ENCODE measurements at regions not wholly inside any gene's neighbourhood (a gene's known extent, or its start where the extent isn't known, plus 50 kb on each side); places are given as distances from the start of the nearest gene placed in this dataset.

- H2BK120ac ChIP-seq (ENCODE audit: insufficient read depth, low read length, poor library complexity): no peak overlapping the region
- no peak overlapping the region for H4K12ac ChIP-seq (ENCODE audit: low read depth, low read length)
- no peak for DNase-seq
- no CpG with 5 or more reads among the region's 1 CpG for WGBS (ENCODE audit: extremely low coverage, insufficient coverage, insufficient read length)
- no peaks in the 10 kb centered on the region for H3K27me3 ChIP-seq (ENCODE audit: insufficient read depth, low read length)
- H2BK12ac ChIP-seq (ENCODE audit: low read length): no peak overlapping the region
- no peak overlapping the region for H3K14ac ChIP-seq (ENCODE audit: low read length)
- H2BK5ac ChIP-seq (ENCODE audit: low read depth, low read length, poor library complexity): no peak overlapping the region
- H3K4ac ChIP-seq (ENCODE audit: low read depth, low read length): no peak overlapping the region
- H3K27ac ChIP-seq (ENCODE audit: low read depth, low read length): no peak overlapping the region
- H4K91ac ChIP-seq (ENCODE audit: low read depth, low read length): peak overlapping the region; percentile 11
- H2AK5ac ChIP-seq (ENCODE audit: low read length): no peak overlapping the region
- no peaks in the 10 kb centered on the region for H3K79me1 ChIP-seq (ENCODE audit: low read length)
- H3K23ac ChIP-seq (ENCODE audit: low read length): no peak overlapping the region
- H4K8ac ChIP-seq (ENCODE audit: low read depth, low read length): no peak overlapping the region
- H3K79me2 ChIP-seq (ENCODE audit: control insufficient read depth, insufficient read depth, low read length, poor library complexity): no peaks in the 10 kb centered on the region
- H3K4me2 ChIP-seq (ENCODE audit: low read length): no peak overlapping the region
- H3K36me3 ChIP-seq (ENCODE audit: control insufficient read depth in 1 of 2, insufficient read depth in 2 of 2, low read length in 2 of 2): no peaks in the 10 kb centered on the region
- no peak overlapping the region for H2AFZ ChIP-seq (ENCODE audit: insufficient read depth, low read length, poor library complexity)
- no peaks in the 10 kb centered on the region for H3K9me3 ChIP-seq (ENCODE audit: insufficient read depth, low read depth, low read length)
- H3K9ac ChIP-seq (ENCODE audit: low read length): no peak overlapping the region
- H3K18ac ChIP-seq (ENCODE audit: low read length): no peak overlapping the region
- no peak overlapping the region for H3K4me3 ChIP-seq (ENCODE audit: low read depth, low read length)
- H3K4me1 ChIP-seq (ENCODE audit: control insufficient read depth in 1 of 2, insufficient read depth in 2 of 2, low read length in 2 of 2): peaks cover 0 to 2% of the 10 kb centered on the region in 2 experiments
These were observed 164.7 kb upstream of the MEIS1 start for GRCh38 chr2:66270247-66270646.

- Histone ChIP-seq H2AFZ (ENCODE audit: insufficient read depth, low read length, poor library complexity) (no peak overlapping the region), H3K4me1 (ENCODE audit: control insufficient read depth in 1 of 2, insufficient read depth in 2 of 2, low read length in 2 of 2) (peaks cover 0 to 2% of the 10 kb centered on the region in 2 experiments), H2BK12ac (ENCODE audit: low read length) (no peak overlapping the region), H4K12ac (ENCODE audit: low read depth, low read length) (no peak overlapping the region), H3K9ac (ENCODE audit: low read length) (no peak overlapping the region), H3K27me3 (ENCODE audit: insufficient read depth, low read length) (no peaks in the 10 kb centered on the region), H3K23ac (ENCODE audit: low read length) (no peak overlapping the region), H3K9me3 (ENCODE audit: insufficient read depth, low read depth, low read length) (no peaks in the 10 kb centered on the region), H3K18ac (ENCODE audit: low read length) (no peak overlapping the region), H2BK5ac (ENCODE audit: low read depth, low read length, poor library complexity) (no peak overlapping the region), H3K79me1 (ENCODE audit: low read length) (no peaks in the 10 kb centered on the region), H3K36me3 (ENCODE audit: control insufficient read depth in 1 of 2, insufficient read depth in 2 of 2, low read length in 2 of 2) (no peaks in the 10 kb centered on the region), H3K79me2 (ENCODE audit: control insufficient read depth, insufficient read depth, low read length, poor library complexity) (no peaks in the 10 kb centered on the region), H3K4ac (ENCODE audit: low read depth, low read length) (no peak overlapping the region), H4K8ac (ENCODE audit: low read depth, low read length) (no peak overlapping the region), H3K4me3 (ENCODE audit: low read depth, low read length) (no peak overlapping the region), H2BK120ac (ENCODE audit: insufficient read depth, low read length, poor library complexity) (no peak overlapping the region), H4K91ac (ENCODE audit: low read depth, low read length) (no peak overlapping the region), H3K4me2 (ENCODE audit: low read length) (no peak overlapping the region), H3K14ac (ENCODE audit: low read length) (no peak overlapping the region), H3K27ac (ENCODE audit: low read depth, low read length) (no peak overlapping the region), H2AK5ac (ENCODE audit: low read length) (no peak overlapping the region)
- no peak for DNase-seq
- no CpG with 5 or more reads among the region's 1 CpG for WGBS (ENCODE audit: extremely low coverage, insufficient coverage, insufficient read length)
These were observed 165.8 kb upstream of the MEIS1 start for GRCh38 chr2:66269166-66269565.

GRCh38 chr2:66268756-66269155 is 166.2 kb upstream of the MEIS1 start:
- no peak overlapping the region for H4K91ac ChIP-seq (ENCODE audit: low read depth, low read length)
- H3K27me3 ChIP-seq (ENCODE audit: insufficient read depth, low read length): no peaks in the 10 kb centered on the region
- H2BK12ac ChIP-seq (ENCODE audit: low read length): no peak overlapping the region
- H3K36me3 ChIP-seq (ENCODE audit: control insufficient read depth in 1 of 2, insufficient read depth in 2 of 2, low read length in 2 of 2): no peaks in the 10 kb centered on the region
- H3K18ac ChIP-seq (ENCODE audit: low read length): no peak overlapping the region
- no peak overlapping the region for H3K4me2 ChIP-seq (ENCODE audit: low read length)
- no peak overlapping the region for H2AK5ac ChIP-seq (ENCODE audit: low read length)
- H3K9me3 ChIP-seq (ENCODE audit: insufficient read depth, low read depth, low read length): no peaks in the 10 kb centered on the region
- H3K4me1 ChIP-seq (ENCODE audit: control insufficient read depth in 1 of 2, insufficient read depth in 2 of 2, low read length in 2 of 2): peaks cover 0 to 2% of the 10 kb centered on the region in 2 experiments
- H3K4ac ChIP-seq (ENCODE audit: low read depth, low read length): no peak overlapping the region
- no peak overlapping the region for H3K23ac ChIP-seq (ENCODE audit: low read length)
- no peaks in the 10 kb centered on the region for H3K79me2 ChIP-seq (ENCODE audit: control insufficient read depth, insufficient read depth, low read length, poor library complexity)
- no peak overlapping the region for H2AFZ ChIP-seq (ENCODE audit: insufficient read depth, low read length, poor library complexity)
- no peak overlapping the region for H2BK120ac ChIP-seq (ENCODE audit: insufficient read depth, low read length, poor library complexity)
- no peak overlapping the region for H2BK5ac ChIP-seq (ENCODE audit: low read depth, low read length, poor library complexity)
- peak; percentile 33 to 74 for DNase-seq
- H4K8ac ChIP-seq (ENCODE audit: low read depth, low read length): no peak overlapping the region
- no peak overlapping the region for H3K27ac ChIP-seq (ENCODE audit: low read depth, low read length)
- no peak overlapping the region for H3K14ac ChIP-seq (ENCODE audit: low read length)
- H3K4me3 ChIP-seq (ENCODE audit: low read depth, low read length): no peak overlapping the region
- no peaks in the 10 kb centered on the region for H3K79me1 ChIP-seq (ENCODE audit: low read length)
- no peak overlapping the region for H3K9ac ChIP-seq (ENCODE audit: low read length)
- H4K12ac ChIP-seq (ENCODE audit: low read depth, low read length): no peak overlapping the region

GRCh38 chr2:66264354-66264753 is 170.6 kb upstream of the MEIS1 start:
- no peak overlapping the region for H3K9ac ChIP-seq (ENCODE audit: low read length)
- H3K4me3 ChIP-seq (ENCODE audit: low read depth, low read length): no peak overlapping the region
- no peak overlapping the region for H2AK5ac ChIP-seq (ENCODE audit: low read length)
- peaks cover 1% of the 10 kb centered on the region for H3K79me1 ChIP-seq (ENCODE audit: low read length)
- no peak for DNase-seq
- H2BK5ac ChIP-seq (ENCODE audit: low read depth, low read length, poor library complexity): no peak overlapping the region
- H4K8ac ChIP-seq (ENCODE audit: low read depth, low read length): no peak overlapping the region
- WGBS (ENCODE audit: extremely low coverage, insufficient coverage, insufficient read length): no CpG with 5 or more reads among the region's 3 CpGs
- H3K36me3 ChIP-seq (ENCODE audit: control insufficient read depth in 1 of 2, insufficient read depth in 2 of 2, low read length in 2 of 2): no peaks in the 10 kb centered on the region
- no peak overlapping the region for H3K14ac ChIP-seq (ENCODE audit: low read length)
- H3K4ac ChIP-seq (ENCODE audit: low read depth, low read length): no peak overlapping the region
- no peak overlapping the region for H3K27ac ChIP-seq (ENCODE audit: low read depth, low read length)
- no peak overlapping the region for H3K4me2 ChIP-seq (ENCODE audit: low read length)
- H3K79me2 ChIP-seq (ENCODE audit: control insufficient read depth, insufficient read depth, low read length, poor library complexity): no peaks in the 10 kb centered on the region
- H3K9me3 ChIP-seq (ENCODE audit: insufficient read depth, low read depth, low read length): no peaks in the 10 kb centered on the region
- H3K23ac ChIP-seq (ENCODE audit: low read length): no peak overlapping the region
- H3K4me1 ChIP-seq (ENCODE audit: control insufficient read depth in 1 of 2, insufficient read depth in 2 of 2, low read length in 2 of 2): no peaks in the 10 kb centered on the region
- no peak overlapping the region for H3K18ac ChIP-seq (ENCODE audit: low read length)
- H2BK120ac ChIP-seq (ENCODE audit: insufficient read depth, low read length, poor library complexity): no peak overlapping the region
- no peak overlapping the region for H4K12ac ChIP-seq (ENCODE audit: low read depth, low read length)
- H4K91ac ChIP-seq (ENCODE audit: low read depth, low read length): no peak overlapping the region
- no peak overlapping the region for H2BK12ac ChIP-seq (ENCODE audit: low read length)
- H3K27me3 ChIP-seq (ENCODE audit: insufficient read depth, low read length): no peaks in the 10 kb centered on the region
- no peak overlapping the region for H2AFZ ChIP-seq (ENCODE audit: insufficient read depth, low read length, poor library complexity)
